HepG2 (cell line): ENCODE measurements at regions not wholly inside any gene's neighbourhood (a gene's known extent, or its start where the extent isn't known, plus 50 kb on each side); places are given as distances from the start of the nearest gene placed in this dataset.

Source experiments
- ATAC-seq: fragments of 200-7000 bp; cut with Tn5 transposase; 3 replicates; pipeline ENCODE4 v1.9.1; 2020; ENCODE audit warnings: mild to moderate bottlenecking, moderate library complexity
- BruUV-seq: library from RNA; stranded (reverse); fragments of 400-500 nt; replicated peaks from 2 replicates; lab custom pipeline; 2021; lab: Mats Ljungman, UMichigan
- CTCF ChIA-PET: fragments of 300-600 bp; formaldehyde crosslinking; extraction: SDS; loops from one replicate; lab custom pipeline; 2021; ENCODE audit warnings: low total read pairs, inconsistent platforms, low intra/inter-chr PET ratio; lab: Yijun Ruan, JAX
- POLR2A ChIA-PET: fragments of 350-600 bp; sonication (Branson Sonifier 250); formaldehyde crosslinking; loops from one replicate; lab custom pipeline; 2020; ENCODE audit warnings: antibody characterized with exemption, inconsistent platforms; lab: Yijun Ruan, JAX
- DNase-seq: peaks from one replicate; pipeline ENCODE4 v3.0.0-alpha.2; 2015; ENCODE audit warnings: low spot score
- FAIRE-seq: peaks from 3 replicates; lab custom pipeline; 2011; peaks lifted over from hg19 to GRCh38; lab: Jason Lieb, UNC
- H2AFZ ChIP-seq: one replicate; pipeline ENCODE4 v1.6.1; 2011; ENCODE audit warnings: low read length, inconsistent platforms
- H3K27ac ChIP-seq: fragments of 300-600 bp; 3 replicates; pipeline ENCODE4 v1.8.0; 2011; ENCODE audit warnings: mixed run types, mild to moderate bottlenecking, mixed read lengths, low read length, inconsistent platforms; ENCODE audit not compliant: insufficient read depth; ENCODE audit errors: extremely low read length
- H3K27me3 ChIP-seq, 2 experiments: fragments of 200-600 bp in 1 of 2; 2 replicates in 1 of 2; 3 replicates in 1 of 2; pipeline versions ENCODE4 v1.6.0 to v1.8.0; 2011; ENCODE audit warnings: low read length in 2 of 2, mild to moderate bottlenecking in 2 of 2, moderate library complexity in 2 of 2, inconsistent platforms in 1 of 2; ENCODE audit not compliant: insufficient read depth in 2 of 2, control insufficient read depth in 1 of 2
- H3K36me3 ChIP-seq, 2 experiments: fragments of 200-600 bp in 1 of 2; replicated peaks in 1 of 2; 2 replicates in 1 of 2; 3 replicates in 1 of 2; pipeline versions ENCODE4 v1.5.1 to v1.8.0; 2011; ENCODE audit warnings: low read length in 2 of 2, inconsistent platforms in 1 of 2; ENCODE audit not compliant: insufficient read depth in 2 of 2, control insufficient read depth in 1 of 2
- H3K4me1 ChIP-seq: 2 replicates; pipeline ENCODE4 v1.5.1; 2012; ENCODE audit warnings: low read length, inconsistent platforms; ENCODE audit not compliant: insufficient read depth
- H3K4me2 ChIP-seq: 2 replicates; pipeline ENCODE4 v1.6.0; 2011; ENCODE audit warnings: low read depth, low read length, inconsistent platforms
- H3K4me3 ChIP-seq, 3 experiments: fragments of 200-600 bp in 1 of 3; sonication (generic), shearing (Covaris generic) in 1 of 3; replicated peaks in 1 of 3; 2 replicates each; pipeline ENCODE4 v1.5.1; 2011 to 2016; ENCODE audit warnings: low read length in 3 of 3, inconsistent platforms in 2 of 3, low read depth in 2 of 3, mild to moderate bottlenecking in 2 of 3, control low read depth in 1 of 3, mixed read lengths in 1 of 3; ENCODE audit not compliant: insufficient read depth in 1 of 3
- H3K79me2 ChIP-seq: one replicate; pipeline ENCODE4 v1.6.1; 2011; ENCODE audit warnings: low read length, inconsistent platforms; ENCODE audit not compliant: insufficient read depth
- H3K9ac ChIP-seq: 2 replicates; pipeline ENCODE4 v1.6.0; 2011; ENCODE audit warnings: mild to moderate bottlenecking, low read depth, low read length, inconsistent platforms; ENCODE audit not compliant: insufficient read depth
- H3K9me3 ChIP-seq: 2 replicates; pipeline ENCODE4 v1.5.1; 2012; ENCODE audit warnings: mild to moderate bottlenecking, low read length
- H4K20me1 ChIP-seq: 2 replicates; pipeline ENCODE4 v1.6.0; 2011; ENCODE audit warnings: inconsistent platforms, mild to moderate bottlenecking, low read length, moderate library complexity; ENCODE audit not compliant: insufficient read depth
- GTF2F1 ChIP-seq: fragments of 150-350 bp; IDR thresholded peaks from 2 replicates; pipeline ENCODE4 v1.6.1; 2014; ENCODE audit warnings: low read length
- HNF4A ChIP-seq: sonication (generic); formaldehyde crosslinking; IDR thresholded peaks from 2 replicates; pipeline ENCODE4 v1.4.0; 2020; ENCODE audit warnings: missing genetic modification reagents
- IKZF1 ChIP-seq: fragments of 450-650 bp; IDR thresholded peaks from 2 replicates; pipeline ENCODE4 v1.7.1; 2016
- IRX3 ChIP-seq: sonication (generic); formaldehyde crosslinking; IDR thresholded peaks from 2 replicates; pipeline ENCODE4 v1.8.1; 2023; ENCODE audit warnings: mild to moderate bottlenecking, low read depth, missing genetic modification reagents, borderline replicate concordance
- KDM4B ChIP-seq: sonication (generic); formaldehyde crosslinking; IDR thresholded peaks from 2 replicates; pipeline ENCODE4 v1.4.0; 2020; ENCODE audit warnings: missing genetic modification reagents
- POLR2AphosphoS2 ChIP-seq: IDR thresholded peaks from 2 replicates; pipeline ENCODE4 v1.6.1; 2011; ENCODE audit warnings: low read depth, low read length, improper control_type of control experiment
- STAG1 ChIP-seq: sonication (generic); formaldehyde crosslinking; IDR thresholded peaks from 2 replicates; pipeline ENCODE4 v1.4.0; 2020; ENCODE audit warnings: missing genetic modification reagents
- ZNF543 ChIP-seq: sonication (generic); formaldehyde crosslinking; IDR thresholded peaks from 2 replicates; pipeline ENCODE4 v1.4.0; 2020; ENCODE audit warnings: mild to moderate bottlenecking, missing genetic modification reagents
- ZNF570 ChIP-seq: sonication (generic); formaldehyde crosslinking; IDR thresholded peaks from 2 replicates; pipeline ENCODE4 v1.4.0; 2020; ENCODE audit warnings: mild to moderate bottlenecking, missing genetic modification reagents, borderline replicate concordance
- in situ Hi-C: cut with HindIII; loops from 2 replicates; pipeline ENCODE4 v1.10.0; 2017; ENCODE audit warnings: low pct_unique_long_range_greater_than_20kb; ENCODE audit not compliant: extremely low pct_ligation_motif_present
- intact Hi-C: fragments of 100-400 bp; cut with micrococcal nuclease; formaldehyde crosslinking; loops from one replicate; pipeline ENCODE4 v1.10.0; 2022; ENCODE audit not compliant: unreplicated experiment
- TF ChIP-seq, protein P1 (sequence below): sonication (generic); formaldehyde crosslinking; IDR thresholded peaks from 2 replicates; pipeline ENCODE4 v1.4.0; 2020; ENCODE audit warnings: mild to moderate bottlenecking, missing genetic modification reagents
- TF ChIP-seq, protein P2 (sequence below): sonication (generic); formaldehyde crosslinking; IDR thresholded peaks from 2 replicates; pipeline ENCODE4 v1.8.1; 2022; ENCODE audit warnings: mild to moderate bottlenecking, missing genetic modification reagents
- TF ChIP-seq, protein P3 (sequence below), 2 experiments: fragments of 450-650 bp in 1 of 2; sonication (generic) in 1 of 2; formaldehyde crosslinking; IDR thresholded peaks; 2 replicates each; pipeline versions ENCODE4 v1.5.0 to v1.8.0; 2020 to 2022; ENCODE audit warnings: mild to moderate bottlenecking in 1 of 2, missing genetic modification reagents in 1 of 2

DNA sequence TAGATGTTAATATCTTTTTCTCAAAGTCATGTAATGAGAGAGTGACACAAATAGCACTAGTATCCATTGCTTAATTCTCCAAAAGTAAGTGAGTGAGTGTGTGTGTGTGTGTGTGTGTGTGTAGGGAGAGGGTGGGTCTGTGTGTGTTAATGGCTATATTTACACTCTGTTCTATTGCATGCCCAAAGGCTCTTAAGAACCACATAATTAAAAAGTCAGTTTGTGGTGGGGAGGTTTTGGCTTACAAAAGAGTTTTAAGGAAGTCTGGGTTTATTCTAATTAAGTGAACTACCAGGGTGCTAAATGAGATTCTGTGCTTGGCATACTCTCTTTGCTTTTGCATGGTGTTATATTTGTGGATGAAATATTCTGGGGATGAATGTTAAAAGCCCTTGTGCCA lies 1897.6 kb upstream of the FLRT2 start:
- no TSS peak for BruUV-seq
- no peak for FAIRE-seq
- Histone ChIP-seq H3K9ac (no peak overlapping the region), H3K36me3 (no peaks in the 10 kb centered on the region), H4K20me1 (no peaks in the 10 kb centered on the region), H3K4me2 (no peak overlapping the region), H3K27me3 (no peaks in the 10 kb centered on the region)
- TF ChIP-seq ZNF543 (CRISPR knock-in tag) (no peak), HNF4A (CRISPR knock-in tag) (no peak), IRX3 (CRISPR knock-in tag) (no peak), POLR2AphosphoS2 (no peak), IKZF1 (no peak), KDM4B (CRISPR knock-in tag) (no peak), GTF2F1 (no peak), ZNF570 (CRISPR knock-in tag) (no peak), STAG1 (CRISPR knock-in tag) (no peak)
- TF ChIP-seq, protein P1, sequence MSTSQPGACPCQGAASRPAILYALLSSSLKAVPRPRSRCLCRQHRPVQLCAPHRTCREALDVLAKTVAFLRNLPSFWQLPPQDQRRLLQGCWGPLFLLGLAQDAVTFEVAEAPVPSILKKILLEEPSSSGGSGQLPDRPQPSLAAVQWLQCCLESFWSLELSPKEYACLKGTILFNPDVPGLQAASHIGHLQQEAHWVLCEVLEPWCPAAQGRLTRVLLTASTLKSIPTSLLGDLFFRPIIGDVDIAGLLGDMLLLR: no peak
- TF ChIP-seq, protein P2, sequence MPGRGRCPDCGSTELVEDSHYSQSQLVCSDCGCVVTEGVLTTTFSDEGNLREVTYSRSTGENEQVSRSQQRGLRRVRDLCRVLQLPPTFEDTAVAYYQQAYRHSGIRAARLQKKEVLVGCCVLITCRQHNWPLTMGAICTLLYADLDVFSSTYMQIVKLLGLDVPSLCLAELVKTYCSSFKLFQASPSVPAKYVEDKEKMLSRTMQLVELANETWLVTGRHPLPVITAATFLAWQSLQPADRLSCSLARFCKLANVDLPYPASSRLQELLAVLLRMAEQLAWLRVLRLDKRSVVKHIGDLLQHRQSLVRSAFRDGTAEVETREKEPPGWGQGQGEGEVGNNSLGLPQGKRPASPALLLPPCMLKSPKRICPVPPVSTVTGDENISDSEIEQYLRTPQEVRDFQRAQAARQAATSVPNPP (CRISPR knock-in tag): no peak
- TF ChIP-seq, protein P3, sequence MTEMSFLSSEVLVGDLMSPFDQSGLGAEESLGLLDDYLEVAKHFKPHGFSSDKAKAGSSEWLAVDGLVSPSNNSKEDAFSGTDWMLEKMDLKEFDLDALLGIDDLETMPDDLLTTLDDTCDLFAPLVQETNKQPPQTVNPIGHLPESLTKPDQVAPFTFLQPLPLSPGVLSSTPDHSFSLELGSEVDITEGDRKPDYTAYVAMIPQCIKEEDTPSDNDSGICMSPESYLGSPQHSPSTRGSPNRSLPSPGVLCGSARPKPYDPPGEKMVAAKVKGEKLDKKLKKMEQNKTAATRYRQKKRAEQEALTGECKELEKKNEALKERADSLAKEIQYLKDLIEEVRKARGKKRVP (CRISPR knock-in tag; IDR thresholded peaks at IDR 0.05): no peak
- TF ChIP-seq, all 625 proteins: peak for 0
- DNase-seq (no peak), ATAC-seq (no peak)
- in situ Hi-C loops (no loop called here), intact Hi-C loops (no loop called here)
- Histone ChIP-seq H3K4me1 (no peaks in the 10 kb centered on the region), H2AFZ (no peak overlapping the region), H3K4me3 (no peak overlapping the region), H3K9me3 (no peaks in the 10 kb centered on the region), H3K27ac (no peak overlapping the region), H3K79me2 (no peaks in the 10 kb centered on the region)
- CTCF ChIA-PET: no interaction called here
- POLR2A ChIA-PET: no interaction called here
